ENCODE measurements at regions not wholly inside any gene's neighbourhood (a gene's known extent, or its start where the extent isn't known, plus 50 kb on each side); places are given as distances from the start of the nearest gene placed in this dataset.

GRCh38 chr4:130573742-130574141 lies 1477.8 kb downstream of the C4orf33 start:
- no peak for DNase-seq (ENCODE audit: low read depth)
- no peak for TF ChIP-seq CTCF (IDR thresholded peaks at IDR 0.05; ENCODE audit: insufficient read depth, low read length)
- no peak overlapping the region for H3K4me3 ChIP-seq (ENCODE audit: low read depth, low read length)

GRCh38 chr4:130574215-130574614 lies 1478.3 kb downstream of the C4orf33 start:
- no peak for TF ChIP-seq CTCF (IDR thresholded peaks at IDR 0.05; ENCODE audit: insufficient read depth, low read length)
- no peak for DNase-seq (ENCODE audit: low read depth)
- H3K4me3 ChIP-seq (ENCODE audit: low read depth, low read length), result no peak overlapping the region

GRCh38 chr4:130576218-130576617 lies 1480.3 kb downstream of the C4orf33 start:
- no peak for TF ChIP-seq CTCF (IDR thresholded peaks at IDR 0.05; ENCODE audit: insufficient read depth, low read length)
- no peak overlapping the region for H3K4me3 ChIP-seq (ENCODE audit: low read depth, low read length)
- no peak for DNase-seq (ENCODE audit: low read depth)

DNA sequence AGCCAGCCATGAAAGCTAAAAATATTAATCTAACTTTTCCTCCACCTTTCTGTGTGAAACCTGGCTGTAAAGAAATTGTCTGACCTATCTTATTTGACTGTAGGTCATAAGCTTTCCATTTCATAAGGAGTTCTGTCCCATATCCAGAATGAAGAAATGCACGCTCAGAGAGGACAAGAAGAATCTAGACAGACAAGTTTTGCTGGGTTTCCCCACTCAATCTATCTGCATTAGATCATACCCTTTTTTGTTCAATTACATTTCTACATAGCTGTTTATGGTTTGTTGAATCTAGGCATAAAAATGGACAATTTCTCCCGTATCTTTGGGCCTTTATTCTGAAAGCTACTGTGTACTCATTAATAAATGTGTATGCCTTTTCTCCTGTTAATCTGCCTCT lies 1495.1 kb downstream of the C4orf33 start:
- no peak for TF ChIP-seq CTCF (IDR thresholded peaks at IDR 0.05; ENCODE audit: insufficient read depth, low read length)

DNA sequence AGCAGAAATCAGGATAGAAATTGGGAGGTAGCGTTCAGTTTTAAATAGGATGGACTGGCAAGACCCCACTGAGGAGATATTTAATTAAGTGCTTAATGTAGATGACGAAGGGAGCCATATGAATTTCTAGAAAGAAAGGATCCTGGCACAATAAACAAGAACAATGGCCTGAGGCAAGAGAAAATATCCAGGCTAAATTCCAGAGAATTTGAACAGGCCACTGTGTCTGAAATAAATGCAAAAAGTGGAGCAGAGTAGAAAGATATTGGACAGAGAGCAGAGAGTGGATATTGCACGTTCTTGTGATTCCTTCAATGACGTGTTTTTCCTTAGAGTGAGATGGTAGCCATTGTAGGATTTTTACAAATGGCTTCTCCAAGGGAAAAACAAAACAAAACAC lies 1504.8 kb downstream of the C4orf33 start:
- no peak for DNase-seq (ENCODE audit: low read depth)
- H3K4me3 ChIP-seq (ENCODE audit: low read depth, low read length), result no peak overlapping the region
- TF ChIP-seq CTCF (IDR thresholded peaks at IDR 0.05; ENCODE audit: insufficient read depth, low read length), result no peak

More for the DNA sequence above, 1495.1 kb downstream of the C4orf33 start:
- DNase-seq (ENCODE audit: low read depth), result no peak
- H3K4me3 ChIP-seq (ENCODE audit: low read depth, low read length), result no peak overlapping the region

DNA sequence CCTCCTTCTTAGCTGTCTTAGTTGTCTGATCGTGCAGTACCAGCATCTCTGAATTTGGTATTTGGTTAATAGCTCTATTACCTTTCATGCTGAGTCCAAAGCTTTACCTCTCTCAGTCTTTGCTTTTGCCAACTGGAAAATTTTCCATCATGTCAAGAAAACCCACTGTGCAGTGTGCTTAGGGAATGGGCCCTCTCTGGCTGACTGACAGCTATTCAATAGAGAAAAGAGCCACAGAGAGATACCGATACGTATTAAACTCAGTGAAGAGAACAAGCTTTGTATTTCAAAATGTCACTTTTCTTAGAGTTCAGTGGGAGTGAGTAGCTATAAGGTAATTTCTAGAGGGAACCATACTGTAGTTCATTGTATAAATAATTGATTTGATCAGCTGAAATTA lies 1507.1 kb downstream of the C4orf33 start:
- H3K4me3 ChIP-seq (ENCODE audit: low read depth, low read length), result no peak overlapping the region
- no peak for TF ChIP-seq CTCF (IDR thresholded peaks at IDR 0.05; ENCODE audit: insufficient read depth, low read length)
- no peak for DNase-seq (ENCODE audit: low read depth)

GRCh38 chr4:130608121-130608520 lies 1512.2 kb downstream of the C4orf33 start:
- no peak for DNase-seq (ENCODE audit: low read depth)
- no peak overlapping the region for H3K4me3 ChIP-seq (ENCODE audit: low read depth, low read length)
- no peak for TF ChIP-seq CTCF (IDR thresholded peaks at IDR 0.05; ENCODE audit: insufficient read depth, low read length)
